Common myeloid progenitor, CD34-positive (primary cell): ENCODE measurements at regions not wholly inside any gene's neighbourhood (a gene's known extent, or its start where the extent isn't known, plus 50 kb on each side); places are given as distances from the start of the nearest gene placed in this dataset.

Experiments used
- CTCF ChIA-PET: fragments of 350-600 bp; sonication (Branson Sonifier 250); formaldehyde crosslinking; loops from one replicate; lab custom pipeline; 2021; ENCODE audit warnings: antibody characterized with exemption; lab: Charles Lee
- POLR2A ChIA-PET: fragments of 350-600 bp; sonication (Branson Sonifier 250); formaldehyde crosslinking; loops from one replicate; lab custom pipeline; 2021; ENCODE audit warnings: antibody characterized with exemption; lab: Charles Lee
- DNase-seq, 3 donors: peaks; one replicate each; pipeline versions ENCODE4 v3.0.0 to v3.0.0-alpha.2; 2013
- H3K27ac ChIP-seq, 2 experiments: 1 replicate in 1 of 2; 2 replicates in 1 of 2; pipeline ENCODE4 v1.7.0; 2013; ENCODE audit warnings: inconsistent platforms in 2 of 2, low read length in 2 of 2, mild to moderate bottlenecking in 2 of 2, low read depth in 1 of 2, moderate library complexity in 1 of 2; ENCODE audit not compliant: severe bottlenecking in 2 of 2, insufficient read depth in 1 of 2, poor library complexity in 1 of 2
- H3K27me3 ChIP-seq, 5 experiments: replicated peaks in 2 of 5; 1 replicate in 3 of 5; 2 replicates in 2 of 5; pipeline versions ENCODE4 v1.6.1 to v1.7.0; 2013; ENCODE audit warnings: low read length in 4 of 5, mild to moderate bottlenecking in 2 of 5, moderate library complexity in 2 of 5, inconsistent platforms in 1 of 5; ENCODE audit not compliant: insufficient read depth in 5 of 5, control insufficient read depth in 4 of 5
- H3K36me3 ChIP-seq, 4 experiments: 1 replicate in 2 of 4; 2 replicates in 2 of 4; pipeline versions ENCODE4 v1.6.1 to v1.7.0; 2013; ENCODE audit warnings: low read length in 3 of 4, control low read depth in 1 of 4, mild to moderate bottlenecking in 1 of 4; ENCODE audit not compliant: control insufficient read depth in 4 of 4, insufficient read depth in 4 of 4
- H3K4me1 ChIP-seq, 4 experiments: 1 replicate in 3 of 4; 2 replicates in 1 of 4; pipeline versions ENCODE4 v1.6.1 to v1.7.1; 2013; ENCODE audit warnings: low read length in 3 of 4, mild to moderate bottlenecking in 3 of 4, control low read depth in 1 of 4, inconsistent platforms in 1 of 4, moderate library complexity in 1 of 4; ENCODE audit not compliant: control insufficient read depth in 4 of 4, insufficient read depth in 4 of 4; ENCODE audit errors: control extremely low read depth in 1 of 4
- H3K4me3 ChIP-seq, 7 experiments: 1 replicate in 4 of 7; 2 replicates in 3 of 7; pipeline versions ENCODE4 v1.5.1 to v1.7.0; 2013; ENCODE audit warnings: mild to moderate bottlenecking in 7 of 7, low read length in 6 of 7, moderate library complexity in 6 of 7, inconsistent platforms in 2 of 7, low read depth in 2 of 7, control low read depth in 1 of 7; ENCODE audit not compliant: insufficient read depth in 4 of 7, control insufficient read depth in 1 of 7; ENCODE audit errors: extremely low read depth in 1 of 7
- H3K9me3 ChIP-seq, 5 experiments: 1 replicate in 4 of 5; 2 replicates in 1 of 5; pipeline versions ENCODE4 v1.6.1 to v1.7.1; 2013; ENCODE audit warnings: low read length in 4 of 5, mild to moderate bottlenecking in 2 of 5, inconsistent platforms in 1 of 5, low read depth in 1 of 5, moderate library complexity in 1 of 5; ENCODE audit not compliant: control insufficient read depth in 4 of 5, insufficient read depth in 2 of 5; ENCODE audit errors: control extremely low read depth in 1 of 5
- WGBS: methylation state at CpG from one replicate; pipeline ENCODE4 v1.1.5; 2013; ENCODE audit not compliant: insufficient coverage; 5-methylcytosine and 5-hydroxymethylcytosine counted together

DNA sequence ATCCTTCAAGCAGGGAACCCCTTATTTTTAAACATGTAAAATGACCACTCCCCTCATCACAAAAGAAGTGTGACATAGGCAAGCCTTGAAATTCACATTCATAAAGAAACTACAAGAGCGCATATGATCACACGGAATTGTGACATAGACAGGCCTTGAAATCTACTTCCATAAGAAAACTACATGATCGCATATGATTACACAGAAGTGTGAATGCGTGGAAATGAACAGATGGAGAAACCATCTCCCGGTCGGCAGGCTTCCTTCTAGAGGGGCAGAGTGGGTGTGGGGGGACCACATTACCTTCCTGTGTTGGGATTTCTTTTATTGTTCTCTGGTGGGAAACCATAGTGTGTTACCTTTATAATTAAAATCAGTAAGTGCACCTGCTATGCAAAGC lies 285.1 kb upstream of the ADARB2 start:
- no peak overlapping the region for H3K4me3 ChIP-seq
- H3K36me3 ChIP-seq: no peaks in the 10 kb centered on the region
- H3K27ac ChIP-seq: no peak overlapping the region
- POLR2A ChIA-PET: no interaction called here
- CTCF ChIA-PET: no interaction called here
- DNase-seq: peak in 1 of 3 donors; percentile 22
- H3K9me3 ChIP-seq: no peaks in the 10 kb centered on the region
- peaks cover 0 to 17% (median 6%) of the 10 kb centered on the region in 4 experiments for H3K4me1 ChIP-seq
- H3K27me3 ChIP-seq: no peaks in the 10 kb centered on the region
- 96% methylated on average over 5 of the region's 6 CpGs for WGBS

DNA sequence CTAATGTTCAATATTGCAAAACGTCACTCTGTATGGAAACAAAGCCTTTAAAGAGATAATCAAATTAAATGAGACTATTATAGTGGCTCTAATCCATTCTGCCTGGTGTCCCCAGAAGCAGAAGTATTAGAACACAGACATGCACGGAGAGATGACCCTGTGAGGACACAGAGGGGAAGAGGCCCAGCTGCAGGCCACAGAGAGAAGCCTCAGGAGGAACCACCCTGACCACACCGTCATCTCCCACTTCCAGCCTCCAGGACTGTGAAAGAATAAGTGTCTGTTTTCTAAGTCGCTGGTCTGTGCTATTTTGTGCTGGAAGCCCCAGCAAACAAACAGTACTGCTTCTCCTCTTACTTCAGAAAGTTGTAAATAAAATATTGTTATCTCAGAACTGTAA lies 283.5 kb upstream of the ADARB2 start:
- POLR2A ChIA-PET: no interaction called here
- H3K36me3 ChIP-seq: no peaks in the 10 kb centered on the region
- 33% methylated on average over 1 of the region's 4 CpGs for WGBS
- CTCF ChIA-PET: interaction anchor here (0.6 kb wide), 1 partner anchor 1073 kb away, joined by 3 read pairs; no protein-coding TSS in a partner anchor
- H3K27ac ChIP-seq: no peak overlapping the region
- H3K4me1 ChIP-seq: peaks cover 0 to 17% (median 6%) of the 10 kb centered on the region in 4 experiments
- peaks cover 0 to 2% (median 0%) of the 10 kb centered on the region in 5 experiments for H3K27me3 ChIP-seq
- peak in 2 of 3 donors; percentile 53 to 55 for DNase-seq
- H3K9me3 ChIP-seq: no peaks in the 10 kb centered on the region
- no peak overlapping the region for H3K4me3 ChIP-seq

DNA sequence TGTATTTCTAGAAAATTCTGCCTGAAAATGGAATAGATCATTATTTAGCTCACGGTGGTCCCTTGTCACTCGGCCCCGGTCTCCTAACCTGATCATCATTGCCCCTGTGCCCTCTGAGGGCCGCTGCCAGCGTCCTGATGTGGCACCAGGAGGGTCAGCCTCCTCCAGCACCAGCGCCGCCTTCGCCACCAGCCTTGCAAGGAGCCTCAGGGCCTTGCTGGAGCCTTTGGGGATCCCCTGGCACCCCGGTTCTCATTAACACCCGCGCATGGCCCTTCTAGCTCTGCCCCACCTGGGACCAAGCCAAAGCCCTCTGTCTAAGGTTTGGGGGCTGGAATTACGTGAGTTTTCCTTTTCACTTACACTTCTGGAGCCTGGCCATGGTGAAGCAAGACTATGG lies 282.5 kb upstream of the ADARB2 start:
- Histone ChIP-seq H3K9me3 (no peaks in the 10 kb centered on the region), H3K4me1 (peaks cover 0 to 17% (median 6%) of the 10 kb centered on the region in 4 experiments), H3K27me3 (peaks cover 0 to 2% (median 0%) of the 10 kb centered on the region in 5 experiments), H3K4me3 (no peak overlapping the region), H3K27ac (no peak overlapping the region), H3K36me3 (no peaks in the 10 kb centered on the region)
- no peak for DNase-seq
- ChIA-PET POLR2A (no interaction called here), CTCF (no interaction called here)
- 95% methylated on average over 12 of the region's 12 CpGs for WGBS

DNA sequence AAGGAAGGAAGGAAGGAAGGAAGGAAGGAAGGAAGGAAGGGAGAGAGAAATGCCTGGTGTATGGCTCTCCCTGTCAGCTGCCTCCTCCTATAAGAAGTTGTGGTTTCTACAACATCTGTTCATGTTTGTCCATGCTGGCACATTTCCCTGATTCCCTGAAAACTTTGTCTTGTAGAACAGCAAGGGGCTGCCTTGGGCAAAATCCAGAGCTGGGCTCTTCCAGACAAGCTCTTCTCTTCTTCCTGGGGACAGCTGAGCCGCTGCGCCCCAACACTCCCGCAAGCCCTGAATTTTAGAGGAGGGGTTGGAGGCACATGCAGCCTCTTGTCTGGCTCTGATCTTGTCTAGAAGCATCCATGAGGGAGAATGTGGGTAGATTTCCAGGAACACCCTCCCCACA lies 282.0 kb upstream of the ADARB2 start:
- 100% methylated on average over 1 of the region's 3 CpGs for WGBS
- peaks cover 0 to 2% (median 0%) of the 10 kb centered on the region in 5 experiments for H3K27me3 ChIP-seq
- no peaks in the 10 kb centered on the region for H3K9me3 ChIP-seq
- no peak for DNase-seq
- POLR2A ChIA-PET: no interaction called here
- CTCF ChIA-PET: no interaction called here
- H3K4me3 ChIP-seq: no peak overlapping the region
- H3K4me1 ChIP-seq: peaks cover 0 to 17% (median 6%) of the 10 kb centered on the region in 4 experiments
- no peaks in the 10 kb centered on the region for H3K36me3 ChIP-seq
- H3K27ac ChIP-seq: no peak overlapping the region

DNA sequence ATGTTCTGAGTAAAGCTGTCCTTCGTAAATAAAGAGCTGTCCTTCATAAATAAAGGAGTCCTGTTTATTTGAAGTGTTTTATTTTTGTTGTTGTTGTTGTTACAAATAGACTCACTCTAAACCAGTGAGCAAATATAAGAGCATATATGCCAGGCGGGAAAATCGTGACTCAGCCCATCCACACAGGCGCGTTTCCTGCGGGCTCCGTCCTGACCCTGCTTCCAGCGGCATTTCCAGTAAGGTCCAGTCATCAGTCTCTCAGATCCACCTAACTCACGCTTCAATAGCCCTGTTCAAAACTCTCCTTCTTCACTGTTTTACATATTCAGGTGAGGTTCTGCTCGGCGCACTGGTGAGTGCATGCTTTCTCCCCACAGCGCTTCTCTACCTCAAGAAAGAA lies 277.2 kb upstream of the ADARB2 start:
- Histone ChIP-seq H3K27me3 (peaks cover 0 to 2% (median 0%) of the 10 kb centered on the region in 5 experiments), H3K27ac (no peak overlapping the region), H3K4me3 (no peak overlapping the region), H3K4me1 (no peaks in the 10 kb centered on the region), H3K9me3 (no peaks in the 10 kb centered on the region), H3K36me3 (no peaks in the 10 kb centered on the region)
- ChIA-PET POLR2A (no interaction called here), CTCF (interaction anchor here (0.7 kb wide), 1 partner anchor 20 kb away, joined by 3 read pairs; no protein-coding TSS in a partner anchor)
- WGBS: 99% methylated on average over 11 of the region's 12 CpGs
- no peak for DNase-seq

DNA sequence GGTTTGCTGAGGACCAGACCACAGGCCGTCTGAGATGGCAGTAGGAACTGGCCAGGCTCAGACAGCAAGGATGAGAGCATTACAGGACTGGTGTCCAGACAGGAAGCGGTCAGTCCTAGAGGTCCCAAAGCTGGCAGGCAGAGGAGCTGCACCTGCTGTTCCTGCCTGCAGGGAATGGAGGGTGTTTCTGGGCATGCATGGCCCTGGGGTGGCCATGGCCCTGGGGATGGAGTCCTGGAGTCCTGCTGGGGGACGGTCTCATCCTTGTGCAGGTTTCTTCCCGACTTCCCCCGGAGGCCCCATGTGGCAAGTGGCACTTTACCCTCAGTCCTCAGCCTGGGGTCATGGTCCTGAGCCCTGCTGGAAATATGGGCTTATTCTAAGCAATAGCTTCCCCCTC lies 274.9 kb upstream of the ADARB2 start:
- WGBS: 88% methylated on average over 5 of the region's 5 CpGs
- CTCF ChIA-PET: no interaction called here
- Histone ChIP-seq H3K9me3 (peaks cover 0 to 2% (median 0%) of the 10 kb centered on the region in 5 experiments), H3K36me3 (no peaks in the 10 kb centered on the region), H3K27me3 (peaks cover 0 to 2% (median 0%) of the 10 kb centered on the region in 5 experiments), H3K27ac (no peak overlapping the region), H3K4me1 (no peaks in the 10 kb centered on the region), H3K4me3 (no peak overlapping the region)
- DNase-seq: no peak
- POLR2A ChIA-PET: no interaction called here

DNA sequence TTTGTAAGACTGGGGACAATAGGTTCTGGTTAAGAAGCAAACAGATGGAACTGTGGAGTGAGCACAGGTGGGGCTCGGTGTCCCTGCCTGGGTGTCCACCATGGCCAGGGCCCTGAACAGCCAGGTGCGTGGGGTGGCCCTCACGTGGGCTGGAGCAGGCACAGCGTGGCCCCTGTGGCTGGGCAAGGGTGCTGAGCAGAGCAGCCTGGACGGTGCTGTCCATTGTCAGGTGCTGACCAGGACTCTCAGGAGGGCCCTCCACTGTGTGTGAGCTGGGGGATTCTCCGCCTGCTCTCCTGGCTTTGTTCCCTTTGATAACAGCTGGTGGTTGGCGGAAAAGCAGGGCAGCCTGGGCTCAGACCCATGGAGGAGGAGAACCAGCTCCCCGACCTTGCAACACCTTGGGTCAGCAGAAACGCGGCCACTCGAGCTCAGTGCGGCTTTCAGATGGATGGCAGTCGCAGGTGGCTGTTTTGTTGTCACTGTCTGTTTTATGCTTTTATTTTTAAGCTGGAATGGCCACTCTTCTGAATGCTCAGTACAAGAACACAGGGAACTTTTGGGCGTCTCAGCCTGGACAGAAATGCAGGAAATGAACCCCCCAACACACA lies 273.9 kb upstream of the ADARB2 start:
- H3K36me3 ChIP-seq: no peaks in the 10 kb centered on the region
- H3K27ac ChIP-seq: no peak overlapping the region
- no peak for DNase-seq
- no peak overlapping the region for H3K4me3 ChIP-seq
- peaks cover 0 to under 1% (median 0%) of the 10 kb centered on the region in 5 experiments for H3K27me3 ChIP-seq
- ChIA-PET POLR2A (interaction anchor here (0.7 kb wide), 1 partner anchor 20 kb away, joined by 3 read pairs; no protein-coding TSS in a partner anchor), CTCF (interaction anchor here (1.2 kb wide), 1 partner anchor 91 kb away, joined by 3 read pairs; no protein-coding TSS in a partner anchor)
- WGBS: 93% methylated on average over 12 of the region's 14 CpGs
- H3K4me1 ChIP-seq: no peaks in the 10 kb centered on the region
- peaks cover 0 to 3% (median 0%) of the 10 kb centered on the region in 5 experiments for H3K9me3 ChIP-seq
